Neutrophil (primary cell): ENCODE measurements at regions not wholly inside any gene's neighbourhood (a gene's known extent, or its start where the extent isn't known, plus 50 kb on each side); places are given as distances from the start of the nearest gene placed in this dataset.

Experiments
- H3K27ac ChIP-seq: fragments of 200-600 bp; sonication (generic); 2 replicates; pipeline ENCODE4 v1.5.1; 2016; ENCODE audit warnings: mild to moderate bottlenecking, moderate library complexity
- H3K27me3 ChIP-seq: fragments of 200-600 bp; sonication (generic); 2 replicates; pipeline ENCODE4 v1.6.0; 2016; ENCODE audit warnings: mild to moderate bottlenecking
- H3K36me3 ChIP-seq: fragments of 200-600 bp; sonication (generic); 2 replicates; pipeline ENCODE4 v1.5.1; 2017
- H3K4me1 ChIP-seq, 2 experiments: fragments of 200-600 bp in 1 of 2; sonication (generic) in 1 of 2; 1 replicate in 1 of 2; 2 replicates in 1 of 2; pipeline versions ENCODE4 v1.5.1 to v1.6.1; 2013 to 2016; ENCODE audit warnings: low read depth in 1 of 2, low read length in 1 of 2, mild to moderate bottlenecking in 1 of 2, moderate library complexity in 1 of 2; ENCODE audit not compliant: control insufficient read depth in 1 of 2, insufficient read depth in 1 of 2
- H3K4me3 ChIP-seq, 2 experiments: fragments of 200-600 bp in 1 of 2; sonication (generic) in 1 of 2; 1 replicate in 1 of 2; 2 replicates in 1 of 2; pipeline ENCODE4 v1.5.1; 2013 to 2016; ENCODE audit warnings: low read depth in 1 of 2, low read length in 1 of 2, mild to moderate bottlenecking in 1 of 2, moderate library complexity in 1 of 2
- H3K9me3 ChIP-seq: fragments of 200-600 bp; sonication (generic); 2 replicates; pipeline ENCODE4 v1.5.1; 2016
- TF ChIP-seq, protein P1 (sequence below): fragments of 200-600 bp; sonication (generic); IDR thresholded peaks from 2 replicates; pipeline ENCODE4 v1.5.1; 2016; ENCODE audit warnings: antibody characterized with exemption

DNA sequence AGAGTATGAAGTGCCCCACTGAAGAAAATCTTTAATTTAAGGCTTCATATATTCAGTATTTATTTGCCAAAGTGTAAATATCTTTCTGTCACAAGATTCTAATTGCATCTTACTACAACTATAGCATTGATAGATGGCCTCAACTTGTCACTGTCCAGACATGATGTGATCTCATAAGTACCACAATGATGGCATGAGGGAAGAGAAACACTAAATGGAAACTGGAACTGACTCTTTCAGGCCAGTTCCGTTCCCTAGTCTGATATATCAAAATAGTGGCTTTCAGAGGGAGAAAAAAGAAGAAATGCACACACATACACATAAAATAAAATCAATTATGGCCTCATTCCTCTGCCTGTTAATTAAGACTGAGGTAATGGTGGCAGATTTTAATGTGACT is 615.7 kb downstream of the TBL1XR1 start:
- Histone ChIP-seq H3K27ac (no peak overlapping the region), H3K4me1 (no peaks in the 10 kb centered on the region), H3K4me3 (no peak overlapping the region), H3K27me3 (no peaks in the 10 kb centered on the region), H3K36me3 (no peaks in the 10 kb centered on the region), H3K9me3 (no peaks in the 10 kb centered on the region)
- TF ChIP-seq, protein P1, sequence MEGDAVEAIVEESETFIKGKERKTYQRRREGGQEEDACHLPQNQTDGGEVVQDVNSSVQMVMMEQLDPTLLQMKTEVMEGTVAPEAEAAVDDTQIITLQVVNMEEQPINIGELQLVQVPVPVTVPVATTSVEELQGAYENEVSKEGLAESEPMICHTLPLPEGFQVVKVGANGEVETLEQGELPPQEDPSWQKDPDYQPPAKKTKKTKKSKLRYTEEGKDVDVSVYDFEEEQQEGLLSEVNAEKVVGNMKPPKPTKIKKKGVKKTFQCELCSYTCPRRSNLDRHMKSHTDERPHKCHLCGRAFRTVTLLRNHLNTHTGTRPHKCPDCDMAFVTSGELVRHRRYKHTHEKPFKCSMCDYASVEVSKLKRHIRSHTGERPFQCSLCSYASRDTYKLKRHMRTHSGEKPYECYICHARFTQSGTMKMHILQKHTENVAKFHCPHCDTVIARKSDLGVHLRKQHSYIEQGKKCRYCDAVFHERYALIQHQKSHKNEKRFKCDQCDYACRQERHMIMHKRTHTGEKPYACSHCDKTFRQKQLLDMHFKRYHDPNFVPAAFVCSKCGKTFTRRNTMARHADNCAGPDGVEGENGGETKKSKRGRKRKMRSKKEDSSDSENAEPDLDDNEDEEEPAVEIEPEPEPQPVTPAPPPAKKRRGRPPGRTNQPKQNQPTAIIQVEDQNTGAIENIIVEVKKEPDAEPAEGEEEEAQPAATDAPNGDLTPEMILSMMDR: no peak

DNA sequence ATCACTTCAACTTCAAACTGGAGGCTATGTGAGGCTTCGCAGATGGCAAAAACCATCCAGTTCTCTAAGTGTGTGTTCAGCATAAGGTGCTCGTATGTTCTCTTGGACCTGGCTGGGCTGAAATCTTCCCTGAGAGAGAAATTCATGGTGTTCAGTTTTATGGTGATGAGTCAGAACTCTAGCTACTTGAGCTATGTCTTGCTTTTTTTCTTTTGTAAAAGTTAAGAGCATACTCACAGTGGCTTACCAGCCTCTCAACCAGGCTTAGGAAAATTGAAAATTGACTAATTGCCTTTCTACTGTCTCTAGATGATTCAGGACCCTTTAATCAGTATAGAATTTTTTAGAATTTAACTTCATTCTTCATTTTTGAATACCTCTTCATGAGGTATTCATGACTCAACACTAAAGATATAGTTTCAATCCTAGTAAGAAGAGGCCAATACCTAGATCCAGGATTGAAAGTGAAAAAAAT is 617.5 kb downstream of the TBL1XR1 start:
- H3K27me3 ChIP-seq: no peaks in the 10 kb centered on the region
- H3K27ac ChIP-seq: no peak overlapping the region
- H3K4me3 ChIP-seq: no peak overlapping the region
- H3K9me3 ChIP-seq: no peaks in the 10 kb centered on the region
- H3K36me3 ChIP-seq: no peaks in the 10 kb centered on the region
- no peaks in the 10 kb centered on the region for H3K4me1 ChIP-seq
- TF ChIP-seq, protein P1: no peak

DNA sequence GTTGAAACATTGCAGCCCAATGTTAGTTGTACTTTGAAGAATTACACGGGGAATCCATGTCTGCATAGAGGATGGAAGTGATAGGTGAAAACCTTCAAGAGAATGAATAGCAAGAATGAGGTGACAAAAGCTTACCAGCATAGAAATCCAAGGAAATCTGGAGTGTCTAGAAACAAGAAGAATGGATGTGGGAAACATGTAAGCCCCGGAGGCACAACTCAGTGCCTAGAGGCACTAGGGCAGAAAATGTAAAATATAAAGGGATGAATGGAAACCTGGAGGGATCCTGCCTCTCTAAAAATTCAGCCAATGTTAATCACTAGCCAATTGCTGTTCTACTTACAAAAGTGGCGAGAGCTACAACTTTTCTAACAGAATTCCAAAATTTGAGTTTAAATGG is 619.0 kb downstream of the TBL1XR1 start:
- no peak overlapping the region for H3K4me3 ChIP-seq
- no peaks in the 10 kb centered on the region for H3K36me3 ChIP-seq
- TF ChIP-seq, protein P1: no peak
- no peaks in the 10 kb centered on the region for H3K27me3 ChIP-seq
- no peaks in the 10 kb centered on the region for H3K4me1 ChIP-seq
- no peaks in the 10 kb centered on the region for H3K9me3 ChIP-seq
- no peak overlapping the region for H3K27ac ChIP-seq

DNA sequence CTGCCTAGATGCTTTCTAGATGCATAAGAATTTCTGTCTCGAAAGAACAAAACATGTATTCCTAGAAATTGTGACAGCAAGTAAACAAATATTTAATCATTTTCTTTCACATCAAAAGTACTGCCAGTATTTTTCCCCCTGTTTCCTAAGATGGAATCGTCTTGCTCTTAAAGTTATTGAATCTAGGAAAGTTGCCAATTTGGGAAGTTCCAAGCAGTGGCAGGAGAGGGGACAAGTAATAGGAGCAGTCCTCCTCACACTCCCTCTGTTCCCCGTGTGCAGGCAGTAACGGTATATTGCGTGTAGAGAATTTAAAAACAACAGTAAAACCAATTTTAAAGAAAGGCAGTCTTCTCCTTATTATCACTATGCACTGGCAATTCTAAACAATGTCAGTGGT is 619.8 kb downstream of the TBL1XR1 start:
- no peaks in the 10 kb centered on the region for H3K4me1 ChIP-seq
- H3K27me3 ChIP-seq: no peaks in the 10 kb centered on the region
- TF ChIP-seq, protein P1: no peak
- no peaks in the 10 kb centered on the region for H3K36me3 ChIP-seq
- no peak overlapping the region for H3K27ac ChIP-seq
- no peaks in the 10 kb centered on the region for H3K9me3 ChIP-seq
- no peak overlapping the region for H3K4me3 ChIP-seq

DNA sequence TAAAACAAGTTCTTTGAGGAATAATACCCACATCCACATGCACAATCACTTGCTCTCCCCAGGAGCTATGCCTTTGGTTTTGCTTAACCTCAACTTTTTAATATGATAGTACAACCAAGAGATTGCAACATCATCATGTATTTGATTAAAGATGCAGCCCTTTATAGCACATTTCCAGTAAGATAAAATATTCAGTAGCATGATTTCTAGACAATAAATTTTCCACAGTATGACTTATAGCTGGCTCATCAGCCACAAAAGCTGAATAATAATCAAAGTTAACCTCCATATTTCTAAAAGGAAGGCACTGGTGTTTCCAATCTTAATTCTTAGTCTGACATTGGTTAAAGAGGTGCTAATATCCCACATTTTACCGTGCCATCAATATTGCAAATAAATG is 622.5 kb downstream of the TBL1XR1 start:
- TF ChIP-seq, protein P1: no peak
- Histone ChIP-seq H3K36me3 (no peaks in the 10 kb centered on the region), H3K27me3 (no peaks in the 10 kb centered on the region), H3K4me1 (no peaks in the 10 kb centered on the region), H3K27ac (no peak overlapping the region), H3K9me3 (no peaks in the 10 kb centered on the region), H3K4me3 (no peak overlapping the region)

DNA sequence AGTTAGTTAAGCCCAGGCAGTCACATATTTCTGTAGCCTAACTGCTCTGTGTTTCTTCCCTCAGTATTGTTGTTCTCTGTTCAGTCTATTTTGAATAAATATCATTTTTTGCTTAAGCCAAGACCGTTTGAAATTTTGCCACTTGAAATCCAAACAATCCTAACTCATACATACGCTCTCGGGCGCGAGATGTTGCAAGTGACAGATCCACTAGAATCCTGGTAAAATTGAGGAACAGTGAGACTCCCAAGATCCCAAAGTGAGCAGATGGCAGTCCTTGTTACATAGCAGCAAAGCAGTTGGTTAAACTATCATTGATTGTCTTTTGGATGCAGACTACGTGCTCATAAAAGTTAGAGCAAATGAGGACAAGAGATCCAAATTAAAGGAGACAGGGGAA is 625.4 kb downstream of the TBL1XR1 start:
- TF ChIP-seq, protein P1: no peak
- Histone ChIP-seq H3K36me3 (no peaks in the 10 kb centered on the region), H3K4me1 (no peaks in the 10 kb centered on the region), H3K27ac (no peak overlapping the region), H3K27me3 (no peaks in the 10 kb centered on the region), H3K4me3 (no peak overlapping the region), H3K9me3 (no peaks in the 10 kb centered on the region)
